ENCODE measurements at regions not wholly inside any gene's neighbourhood (a gene's known extent, or its start where the extent isn't known, plus 50 kb on each side); places are given as distances from the start of the nearest gene placed in this dataset.
"Not testable (repeated sequence)": the region's sequence is repeated elsewhere in the genome, so short reads cannot be mapped to it uniquely, and the experiment has no call there.

DNA sequence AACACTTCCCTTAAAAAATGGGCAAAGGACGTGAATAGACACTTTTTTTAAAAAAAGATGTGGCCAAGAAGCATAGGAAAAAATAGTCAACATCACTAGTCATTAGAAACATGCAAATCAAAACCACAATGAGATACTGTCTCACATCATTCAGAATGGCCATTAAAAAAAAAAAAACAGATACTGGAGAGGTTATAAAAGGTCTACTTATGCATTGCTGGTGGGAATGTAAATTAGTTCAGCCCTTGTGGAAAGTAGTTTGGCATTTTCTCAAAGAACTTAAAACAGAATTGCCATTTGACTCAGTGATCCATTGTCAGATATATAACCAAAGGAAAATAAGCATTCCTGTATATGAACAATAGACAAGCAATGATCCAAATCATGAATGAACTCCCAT, 352.8 kb upstream of the EPHA5 start:
- no peak for DNase-seq (ENCODE audit: low read depth)

DNA sequence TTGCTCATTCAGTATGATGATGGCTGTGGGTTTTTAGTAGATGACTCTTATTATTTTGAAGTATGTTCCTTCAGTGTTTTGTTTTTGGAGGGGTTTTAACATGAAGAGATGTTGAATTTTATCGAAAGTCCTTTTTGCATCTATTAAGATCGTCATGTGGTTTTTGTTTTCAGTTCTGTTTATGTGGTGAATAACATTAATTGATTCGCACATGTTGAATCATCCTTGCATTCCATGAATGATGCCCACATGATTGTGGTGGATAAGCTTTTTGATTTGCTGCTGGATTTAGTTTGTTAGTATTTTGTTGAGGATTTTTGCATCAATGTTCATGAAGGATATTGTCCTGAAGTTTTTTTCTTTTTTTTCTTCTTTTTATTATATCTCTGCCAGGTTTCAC, 347.4 kb upstream of the EPHA5 start:
- no peak for DNase-seq (ENCODE audit: low read depth)

DNA sequence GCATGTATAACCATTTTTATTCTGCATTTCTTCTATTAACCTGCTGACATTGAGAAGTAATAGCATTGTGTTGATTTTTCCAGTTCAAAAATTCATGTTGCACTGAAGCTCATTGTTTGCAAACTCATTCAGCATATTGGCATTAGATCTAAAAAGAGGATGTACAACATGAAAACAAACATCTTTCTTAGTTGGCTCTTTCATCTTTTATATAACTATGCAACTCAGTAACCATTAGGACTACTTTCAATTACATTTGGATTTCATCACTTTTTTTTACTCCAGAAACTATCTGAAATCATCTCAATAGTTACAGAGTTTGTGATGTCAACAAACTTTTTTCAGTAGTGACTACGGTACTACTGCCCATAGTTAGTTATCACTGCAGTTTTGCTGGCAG, 346.0 kb upstream of the EPHA5 start:
- DNase-seq (ENCODE audit: low read depth), result no peak

DNA sequence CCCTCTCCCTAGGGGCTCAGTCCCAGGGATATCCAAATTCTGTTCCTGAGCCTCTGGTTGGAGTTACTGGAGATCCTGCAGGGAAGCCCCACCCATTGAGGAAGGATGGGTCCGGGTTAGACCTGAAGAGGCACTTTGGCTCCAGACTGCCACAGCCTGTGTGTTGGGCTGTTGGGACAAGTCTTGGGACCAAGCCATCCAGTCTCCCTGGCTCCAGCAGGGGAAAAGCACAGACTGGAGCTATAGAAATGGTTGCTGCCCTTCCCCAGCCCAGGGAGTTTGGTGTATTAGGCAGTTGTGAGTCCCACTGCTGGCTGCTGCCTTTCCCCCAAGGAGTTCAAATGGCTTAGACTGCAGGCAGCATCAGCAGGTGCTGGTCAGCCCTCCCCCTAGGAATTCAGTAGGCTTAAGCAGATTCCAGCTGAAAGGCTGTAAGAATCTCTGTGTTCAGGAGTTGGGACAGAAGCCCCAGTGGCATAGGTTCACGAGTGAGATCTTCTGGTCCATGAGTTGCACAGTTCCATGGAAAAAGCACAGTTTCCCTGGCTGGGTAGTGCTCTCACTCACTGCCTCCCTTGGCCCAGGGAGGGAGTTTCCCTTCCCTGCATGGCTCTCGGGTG, 344.0 kb upstream of the EPHA5 start:
- DNase-seq (ENCODE audit: low read depth), result no peak

DNA sequence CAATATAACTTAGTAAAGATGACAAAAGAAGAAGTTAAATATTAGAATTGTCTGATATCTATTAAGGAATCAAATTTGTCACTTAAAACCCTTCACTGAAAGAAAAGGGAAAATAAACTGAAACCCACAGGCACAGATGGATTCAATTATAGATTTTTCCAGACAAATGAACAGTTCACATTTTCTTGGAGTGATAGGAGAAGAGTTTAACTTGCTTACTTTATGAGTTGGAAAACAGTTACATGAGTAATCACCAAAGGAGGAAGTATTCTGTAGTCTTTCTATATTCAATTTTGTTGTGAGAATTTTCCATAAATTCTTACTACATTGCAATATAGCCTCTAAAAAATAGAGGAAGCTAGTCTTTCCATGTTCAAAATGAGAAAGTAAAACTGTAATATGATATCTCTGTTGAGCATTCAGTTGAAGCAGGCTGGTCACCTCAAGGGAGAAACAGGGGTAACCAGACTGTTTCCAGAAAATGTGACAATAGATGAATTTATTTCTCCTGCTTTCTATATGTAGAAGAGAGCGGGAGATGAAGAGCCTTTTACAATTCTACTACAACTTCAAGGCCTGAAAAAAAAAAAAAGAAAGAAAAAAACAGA, 330.3 kb upstream of the EPHA5 start:
- DNase-seq (ENCODE audit: low read depth), result no peak

DNA sequence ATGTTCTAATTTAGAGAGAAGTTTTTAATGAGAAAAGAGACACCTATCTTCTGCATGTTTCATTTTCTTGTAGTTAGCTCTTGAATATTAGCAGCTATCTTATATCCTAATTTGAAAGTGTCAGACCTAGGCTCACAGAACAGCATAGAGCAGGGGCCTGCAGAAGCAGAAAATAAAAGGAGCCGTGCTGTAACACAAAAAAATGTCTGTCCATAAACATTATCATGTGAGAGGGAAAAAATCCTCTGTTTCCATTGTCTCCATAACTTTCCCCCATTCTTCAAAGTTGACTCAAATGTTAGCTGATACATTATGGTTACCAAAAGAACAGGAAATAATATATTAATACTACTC, 329.2 kb upstream of the EPHA5 start:
- no peak for DNase-seq (ENCODE audit: low read depth)

DNA sequence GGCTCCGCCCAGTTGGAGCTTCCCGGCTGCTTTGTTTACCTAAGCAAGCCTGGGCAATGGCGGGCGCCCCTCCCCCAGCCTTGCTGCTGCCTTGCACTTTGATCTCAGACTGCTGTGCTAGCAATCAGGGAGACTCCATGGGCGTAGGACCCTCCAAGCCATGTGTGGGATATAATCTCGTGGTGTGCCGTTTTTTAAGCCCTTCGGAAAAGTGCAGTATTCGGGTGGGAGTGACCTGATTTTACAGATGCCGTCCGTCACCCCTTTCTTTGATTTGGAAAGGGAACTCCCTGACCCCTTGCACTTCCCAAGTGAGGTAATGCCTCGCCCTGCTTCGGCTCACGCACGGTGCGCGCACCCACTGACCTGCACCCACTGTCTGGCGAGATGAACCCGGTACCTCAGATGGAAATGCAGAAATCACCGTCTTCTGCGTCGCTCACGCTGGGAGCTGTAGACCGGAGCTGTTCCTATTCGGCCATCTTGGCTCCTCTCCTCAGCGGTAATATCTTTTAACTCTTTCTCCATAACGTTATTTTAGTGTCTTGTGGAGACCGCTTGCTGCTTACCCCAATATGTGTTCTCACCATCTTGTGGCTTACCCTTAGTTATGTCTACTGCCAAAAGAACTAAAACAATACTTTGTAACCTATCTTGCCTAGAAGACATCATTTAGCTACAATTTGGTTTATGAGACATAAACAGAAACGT, 328.7 kb upstream of the EPHA5 start:
- not testable (repeated sequence) for DNase-seq (ENCODE audit: low read depth)

DNA sequence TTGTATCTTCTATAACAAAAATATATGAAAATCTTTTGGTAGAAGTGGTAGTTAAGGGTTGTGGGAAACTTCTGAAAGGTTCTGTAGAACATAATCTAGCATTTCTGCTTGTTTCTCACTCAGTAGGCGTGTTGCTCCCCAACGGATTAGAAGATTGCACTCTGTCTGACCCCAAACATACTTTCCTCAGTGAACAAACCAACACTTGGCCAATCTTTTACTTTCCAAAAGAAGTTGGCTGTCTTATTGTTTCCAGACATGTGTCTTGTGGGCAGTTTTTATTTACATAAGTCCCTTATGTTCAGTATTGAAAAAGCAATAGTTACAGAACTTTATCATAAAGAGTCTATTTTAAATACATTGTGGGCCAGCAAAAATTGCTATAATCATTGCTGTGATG, 312.8 kb upstream of the EPHA5 start:
- no peak for DNase-seq (ENCODE audit: low read depth)

DNA sequence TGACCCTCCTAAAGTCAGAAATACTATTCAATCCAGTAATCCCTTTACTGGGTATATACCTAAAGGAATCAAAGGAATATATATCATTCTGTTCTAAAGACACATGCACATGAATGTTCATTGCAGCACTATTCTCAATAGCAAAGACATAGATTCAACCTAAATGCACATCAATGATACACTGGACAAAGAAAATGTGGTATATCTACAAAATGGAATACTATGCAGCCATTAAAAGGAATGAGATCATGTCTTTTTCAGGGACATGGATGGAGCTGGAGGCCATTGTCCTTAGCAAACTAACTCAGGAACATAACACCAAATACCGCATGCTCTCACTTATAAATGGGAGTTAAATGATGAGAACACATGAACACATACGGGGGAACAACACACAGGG, 306.0 kb upstream of the EPHA5 start:
- no peak for DNase-seq (ENCODE audit: low read depth)

DNA sequence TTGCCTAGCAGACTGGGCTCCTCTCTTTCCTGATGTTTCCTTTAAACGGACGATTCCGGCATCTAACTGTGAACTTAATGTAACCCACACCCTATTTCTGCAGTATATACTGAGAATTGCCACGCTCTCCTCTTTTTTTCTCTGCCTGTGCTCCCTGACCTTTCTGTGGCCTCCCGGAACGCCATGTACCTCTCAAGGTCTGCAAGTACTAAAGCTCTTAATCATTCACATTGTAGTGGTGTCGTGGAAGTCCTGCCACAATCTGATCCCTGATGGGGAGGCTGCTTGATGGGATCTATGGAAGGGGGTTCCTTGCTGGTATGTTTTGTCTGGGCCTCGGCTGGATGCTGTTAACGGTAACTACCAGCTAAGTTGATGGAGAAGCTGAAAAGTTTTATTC, 302.9 kb upstream of the EPHA5 start:
- DNase-seq (ENCODE audit: low read depth), result no peak

DNA sequence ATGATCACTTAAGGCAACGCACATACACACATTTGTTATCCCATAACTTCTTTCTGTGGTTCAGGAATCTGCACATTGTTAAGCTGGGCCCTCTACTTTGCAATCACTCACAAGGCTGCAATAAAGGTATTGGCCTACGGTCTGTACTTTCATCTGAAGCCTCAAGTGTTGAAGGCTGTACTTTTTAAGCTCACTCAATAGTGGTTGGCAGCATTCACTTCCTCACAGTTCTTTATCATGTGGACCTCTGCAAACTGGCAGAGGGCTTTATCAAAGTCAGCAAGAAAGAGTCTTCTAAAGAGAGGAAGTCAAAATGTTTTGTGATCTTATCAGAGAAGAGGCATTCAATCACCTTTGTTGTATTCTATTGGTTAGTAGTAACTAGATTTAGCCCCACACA, 301.4 kb upstream of the EPHA5 start:
- no peak for DNase-seq (ENCODE audit: low read depth)

DNA sequence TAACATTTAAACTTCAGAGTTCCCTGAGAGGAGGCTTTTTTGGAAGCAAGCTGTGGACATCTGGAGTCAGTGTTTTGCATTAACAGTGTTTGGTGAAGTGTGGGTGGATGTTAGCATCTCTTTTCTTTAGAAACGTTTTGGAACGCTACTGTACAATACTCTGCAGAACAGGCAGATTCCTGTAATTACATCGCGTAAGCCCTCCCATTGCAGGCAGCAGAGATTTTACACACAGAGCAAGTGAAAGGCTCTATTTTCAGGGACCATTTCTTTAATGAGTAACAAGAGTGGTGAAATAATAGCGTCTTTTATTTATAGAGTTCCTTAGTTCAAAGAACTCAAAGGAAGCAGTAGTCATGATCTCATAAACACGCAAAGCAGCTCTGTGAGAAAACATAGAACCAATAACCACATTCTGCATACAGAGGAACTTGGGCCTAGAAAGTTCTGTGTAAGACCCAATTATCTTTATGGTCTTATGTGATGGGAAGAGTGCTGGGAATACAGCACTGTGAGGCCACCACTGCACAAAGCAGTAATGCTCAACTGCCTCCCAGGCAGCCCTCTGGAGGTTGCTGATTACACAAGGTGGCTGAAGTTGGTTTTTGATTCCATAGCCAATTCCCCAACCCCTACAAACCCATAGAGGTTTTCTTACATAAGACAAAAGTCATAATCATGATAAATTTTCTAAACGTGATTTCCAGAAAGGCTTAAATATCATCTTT, 298.7 kb upstream of the EPHA5 start:
- no peak for DNase-seq (ENCODE audit: low read depth)

DNA sequence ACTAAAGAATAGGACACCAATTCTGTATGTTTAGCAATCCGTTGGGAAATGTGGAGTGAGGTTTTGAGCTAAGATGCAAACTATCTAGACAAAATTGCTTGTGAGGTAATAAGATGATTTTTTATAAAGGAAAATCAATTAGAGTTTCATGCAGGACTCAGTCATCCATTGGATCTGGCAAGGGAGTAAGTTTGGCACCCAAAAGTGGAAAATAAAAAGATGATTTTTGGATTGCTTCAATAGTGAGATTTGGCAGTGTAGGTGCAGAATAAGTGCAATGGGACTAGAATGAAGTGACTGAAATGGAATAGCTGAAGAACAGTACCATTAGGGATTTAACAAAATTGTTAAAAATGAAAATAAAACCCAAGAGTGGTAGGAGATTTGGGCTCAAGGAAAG, 290.5 kb upstream of the EPHA5 start:
- DNase-seq (ENCODE audit: low read depth), result no peak

DNA sequence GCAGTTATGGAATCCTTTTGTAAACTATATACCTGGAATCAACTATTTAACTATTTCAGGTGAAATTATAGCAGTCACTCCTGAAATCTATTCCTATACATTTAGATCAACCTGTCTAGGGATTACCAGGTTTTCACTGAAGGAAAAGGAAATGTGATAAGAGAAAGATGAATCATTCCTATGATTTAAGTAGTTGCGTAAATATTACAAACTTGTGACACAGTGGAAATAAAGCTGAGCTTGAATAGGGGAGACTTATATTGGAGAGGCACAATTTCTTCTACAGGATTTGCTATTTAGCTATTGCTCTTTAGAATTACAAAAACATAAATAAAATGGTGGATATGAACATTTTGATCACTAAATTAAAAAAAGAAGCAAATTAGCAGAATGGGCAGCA, 284.1 kb upstream of the EPHA5 start:
- DNase-seq (ENCODE audit: low read depth), result no peak

DNA sequence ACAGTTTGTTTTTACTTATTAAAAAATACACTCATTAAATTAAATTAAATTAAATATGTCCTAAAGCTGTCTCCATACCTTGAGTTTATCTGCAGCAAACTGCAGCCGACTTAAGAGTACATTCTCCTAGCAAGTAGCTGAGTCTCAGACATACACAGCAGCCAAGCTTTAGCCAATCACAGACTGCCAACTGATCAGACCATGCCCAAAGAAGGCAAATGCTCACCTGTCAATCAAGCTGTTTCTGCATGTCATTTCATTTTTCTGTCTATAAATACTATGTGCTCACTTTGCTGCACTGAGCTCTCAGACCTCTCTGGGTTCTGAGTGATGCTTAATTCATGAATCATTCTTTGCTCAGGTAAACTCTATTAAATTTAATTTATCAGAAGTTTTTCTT, 280.9 kb upstream of the EPHA5 start:
- DNase-seq (ENCODE audit: low read depth), result no peak

DNA sequence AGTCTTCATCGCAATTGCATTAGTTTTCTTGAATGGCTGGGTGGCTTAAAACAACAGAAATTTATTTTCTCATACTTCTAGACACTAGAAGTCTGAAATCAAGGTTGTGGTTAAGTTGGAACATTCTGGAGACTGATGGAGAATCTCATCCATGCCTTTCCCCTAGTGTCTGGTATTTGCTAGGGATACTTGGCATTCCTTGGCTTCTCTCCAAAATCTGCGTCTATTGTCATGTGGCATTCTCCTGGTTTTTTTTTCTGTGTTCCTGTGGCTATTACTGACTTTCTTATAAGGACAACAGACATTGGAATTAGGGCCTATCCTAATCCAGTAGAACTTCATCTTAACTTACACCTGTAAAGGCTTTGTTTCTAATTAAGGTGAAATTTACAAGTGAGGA, 272.8 kb upstream of the EPHA5 start:
- DNase-seq (ENCODE audit: low read depth), result no peak

DNA sequence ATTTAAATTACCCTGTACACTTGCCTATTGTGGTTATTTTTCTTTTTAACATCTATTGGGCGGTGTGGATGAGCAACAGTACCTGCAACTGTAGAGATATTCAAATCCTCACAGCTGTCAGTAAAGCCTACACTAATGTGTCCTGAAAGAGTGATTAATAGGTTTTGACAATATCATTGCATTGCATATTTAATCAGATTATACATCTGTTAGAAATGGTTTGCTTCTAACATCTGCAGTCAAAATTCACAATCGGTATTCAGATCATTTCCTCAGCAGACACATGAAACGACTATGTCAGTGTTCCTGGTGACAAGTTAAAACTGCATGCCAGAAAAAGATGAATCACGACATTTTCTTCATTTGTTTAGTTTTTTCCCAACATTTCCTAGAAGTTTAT, 254.6 kb upstream of the EPHA5 start:
- DNase-seq (ENCODE audit: low read depth), result no peak

DNA sequence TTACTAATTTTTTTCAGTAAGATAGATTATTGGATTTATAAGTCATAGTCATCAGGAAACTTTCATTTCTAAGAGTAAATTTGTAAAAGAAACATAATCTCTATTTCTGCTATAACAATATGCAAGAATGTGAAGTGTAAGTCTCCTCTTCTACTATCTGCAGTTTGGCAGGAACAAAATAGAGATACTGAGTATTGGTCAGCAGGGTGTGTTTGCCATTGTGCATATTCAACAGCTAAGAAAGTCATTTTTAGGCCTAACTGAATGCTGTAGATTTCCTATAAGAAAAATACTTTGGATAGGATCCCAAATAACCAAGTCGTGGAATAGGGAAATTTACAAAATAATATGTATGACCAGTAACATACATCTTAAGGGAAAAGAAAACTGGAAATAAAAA, 253.3 kb upstream of the EPHA5 start:
- no peak for DNase-seq (ENCODE audit: low read depth)

DNA sequence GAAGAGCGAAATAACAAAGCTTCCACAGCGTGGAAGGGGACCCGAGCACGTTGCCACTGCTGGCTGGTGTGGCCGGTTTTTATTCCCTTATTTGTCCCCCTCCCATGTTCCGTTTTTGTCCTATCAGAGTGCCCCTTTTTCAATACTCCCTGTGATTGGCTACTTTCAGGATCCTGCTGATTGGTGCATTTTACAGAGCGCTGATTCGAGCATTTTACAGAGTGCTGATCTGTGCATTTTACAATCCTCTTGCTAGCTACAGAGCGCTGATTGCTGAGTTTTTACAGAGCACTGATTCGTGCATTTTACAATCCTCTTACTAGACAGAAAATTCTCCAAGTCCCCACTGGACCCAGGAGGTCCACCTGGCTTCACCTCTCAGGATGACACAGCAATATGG, 250.9 kb upstream of the EPHA5 start:
- no peak for DNase-seq (ENCODE audit: low read depth)

DNA sequence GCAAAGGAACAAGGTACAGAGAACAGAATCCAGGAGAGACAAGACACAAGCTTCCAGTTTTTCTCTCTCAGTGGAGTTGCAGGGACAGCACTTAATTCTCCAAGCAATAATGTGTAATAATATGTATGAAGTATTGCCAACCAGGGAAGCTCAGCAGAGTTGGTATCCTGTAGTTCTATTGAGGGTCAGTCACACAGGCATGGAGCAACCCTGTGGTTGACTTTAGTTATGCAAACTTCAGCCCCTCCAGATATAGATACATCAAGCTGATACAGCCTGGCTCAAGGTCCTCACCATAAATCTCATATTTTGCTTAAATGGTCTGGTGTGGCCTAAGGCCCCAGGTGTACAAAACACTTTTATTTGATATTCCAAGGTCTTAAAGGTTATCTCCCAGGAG, 248.6 kb upstream of the EPHA5 start:
- DNase-seq (ENCODE audit: low read depth), result no peak

DNA sequence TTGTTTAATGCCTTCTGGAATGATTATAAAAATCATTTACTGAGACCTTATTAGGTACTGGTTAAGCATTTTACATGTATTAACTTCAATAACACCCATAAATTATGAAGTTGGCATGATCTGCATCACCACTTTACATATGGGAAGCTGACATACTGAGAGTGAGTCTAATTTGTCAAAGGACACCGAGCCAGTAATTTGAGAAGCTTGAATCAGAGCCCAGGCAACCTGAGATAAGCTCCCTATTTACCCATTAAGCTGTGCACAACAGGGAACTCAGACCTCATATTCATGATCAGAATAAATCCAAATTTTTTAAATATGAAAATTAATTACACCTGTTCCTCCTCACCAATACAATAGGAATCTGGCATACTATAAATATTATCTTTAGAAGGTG, 247.9 kb upstream of the EPHA5 start:
- DNase-seq (ENCODE audit: low read depth), result no peak

DNA sequence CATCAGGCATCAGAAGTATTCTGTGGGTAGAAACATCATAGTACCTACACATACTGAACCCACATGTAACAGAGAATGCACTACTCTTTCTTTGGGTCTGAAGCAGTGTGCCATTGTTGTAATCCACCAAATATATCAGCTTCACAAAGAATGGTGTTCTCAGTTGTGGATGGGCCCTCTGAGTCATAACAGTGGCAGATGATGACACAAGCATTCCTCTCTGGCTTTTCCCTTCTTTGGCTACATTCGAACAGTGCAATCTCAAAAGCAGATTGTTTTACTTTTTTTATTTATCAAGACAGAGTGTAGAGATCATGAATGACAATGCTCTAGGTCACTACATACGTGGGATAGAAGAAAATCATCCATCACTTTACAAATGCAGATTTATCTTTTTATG, 247.2 kb upstream of the EPHA5 start:
- DNase-seq (ENCODE audit: low read depth), result no peak

DNA sequence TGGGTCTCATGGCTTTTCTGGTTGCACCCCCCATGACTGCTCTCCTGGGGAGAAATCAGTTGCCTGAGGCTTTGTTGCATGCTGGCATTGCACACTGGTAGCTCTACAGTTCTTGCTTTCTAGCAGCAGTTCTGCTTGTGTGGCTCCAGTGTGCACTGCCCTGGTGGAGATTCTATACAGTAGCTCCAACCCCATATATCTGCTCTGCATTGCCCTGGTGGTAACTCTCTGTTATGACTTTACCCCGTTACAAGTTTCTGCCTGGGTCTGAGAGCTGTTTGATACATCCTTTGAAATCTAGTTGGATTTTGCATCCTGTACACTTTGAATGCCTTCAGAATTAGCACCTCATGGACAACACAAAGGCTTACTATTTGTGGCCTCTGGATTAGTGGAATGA, 241.4 kb upstream of the EPHA5 start:
- DNase-seq (ENCODE audit: low read depth), result no peak
